ENCODE measurements at regions not wholly inside any gene's neighbourhood (a gene's known extent, or its start where the extent isn't known, plus 50 kb on each side); places are given as distances from the start of the nearest gene placed in this dataset.

DNA sequence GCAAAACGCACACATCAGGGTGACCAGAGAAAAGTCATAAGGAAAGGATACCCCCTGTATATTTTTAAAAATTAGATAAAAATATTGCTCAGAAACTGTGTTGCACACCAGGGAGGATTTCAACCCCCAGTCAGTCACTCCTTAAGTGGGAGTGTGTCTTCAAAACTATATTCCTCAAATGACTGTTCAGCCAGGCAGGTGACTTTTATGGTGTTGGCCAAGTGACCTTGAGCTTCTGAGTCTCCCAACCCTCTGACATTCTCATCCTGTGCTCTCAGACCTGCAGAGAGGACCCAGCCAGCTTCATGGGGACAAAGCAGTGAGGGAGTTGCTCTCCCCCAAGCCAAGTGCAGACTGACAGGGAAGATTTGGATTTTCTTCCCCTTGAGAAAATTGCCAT is 311.9 kb upstream of the JARID2 start:
- no peaks in the 10 kb centered on the region for H3K27me3 ChIP-seq (ENCODE audit: insufficient read depth)
- no peak overlapping the region; the same call in 1 of the 2 replicates for H3K27ac ChIP-seq (ENCODE audit: low read depth)
- peaks cover 9% of the 10 kb centered on the region for H3K4me1 ChIP-seq (ENCODE audit: insufficient read depth)
- TF ChIP-seq NANOG (IDR thresholded peaks at IDR 0.05; ENCODE audit: borderline replicate concordance): no peak
- TF ChIP-seq, protein P1, sequence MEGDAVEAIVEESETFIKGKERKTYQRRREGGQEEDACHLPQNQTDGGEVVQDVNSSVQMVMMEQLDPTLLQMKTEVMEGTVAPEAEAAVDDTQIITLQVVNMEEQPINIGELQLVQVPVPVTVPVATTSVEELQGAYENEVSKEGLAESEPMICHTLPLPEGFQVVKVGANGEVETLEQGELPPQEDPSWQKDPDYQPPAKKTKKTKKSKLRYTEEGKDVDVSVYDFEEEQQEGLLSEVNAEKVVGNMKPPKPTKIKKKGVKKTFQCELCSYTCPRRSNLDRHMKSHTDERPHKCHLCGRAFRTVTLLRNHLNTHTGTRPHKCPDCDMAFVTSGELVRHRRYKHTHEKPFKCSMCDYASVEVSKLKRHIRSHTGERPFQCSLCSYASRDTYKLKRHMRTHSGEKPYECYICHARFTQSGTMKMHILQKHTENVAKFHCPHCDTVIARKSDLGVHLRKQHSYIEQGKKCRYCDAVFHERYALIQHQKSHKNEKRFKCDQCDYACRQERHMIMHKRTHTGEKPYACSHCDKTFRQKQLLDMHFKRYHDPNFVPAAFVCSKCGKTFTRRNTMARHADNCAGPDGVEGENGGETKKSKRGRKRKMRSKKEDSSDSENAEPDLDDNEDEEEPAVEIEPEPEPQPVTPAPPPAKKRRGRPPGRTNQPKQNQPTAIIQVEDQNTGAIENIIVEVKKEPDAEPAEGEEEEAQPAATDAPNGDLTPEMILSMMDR (conservative IDR thresholded peaks at IDR 0.05; ENCODE audit: low read depth in 2 of 2): no peak
- TF ChIP-seq, protein P2, sequence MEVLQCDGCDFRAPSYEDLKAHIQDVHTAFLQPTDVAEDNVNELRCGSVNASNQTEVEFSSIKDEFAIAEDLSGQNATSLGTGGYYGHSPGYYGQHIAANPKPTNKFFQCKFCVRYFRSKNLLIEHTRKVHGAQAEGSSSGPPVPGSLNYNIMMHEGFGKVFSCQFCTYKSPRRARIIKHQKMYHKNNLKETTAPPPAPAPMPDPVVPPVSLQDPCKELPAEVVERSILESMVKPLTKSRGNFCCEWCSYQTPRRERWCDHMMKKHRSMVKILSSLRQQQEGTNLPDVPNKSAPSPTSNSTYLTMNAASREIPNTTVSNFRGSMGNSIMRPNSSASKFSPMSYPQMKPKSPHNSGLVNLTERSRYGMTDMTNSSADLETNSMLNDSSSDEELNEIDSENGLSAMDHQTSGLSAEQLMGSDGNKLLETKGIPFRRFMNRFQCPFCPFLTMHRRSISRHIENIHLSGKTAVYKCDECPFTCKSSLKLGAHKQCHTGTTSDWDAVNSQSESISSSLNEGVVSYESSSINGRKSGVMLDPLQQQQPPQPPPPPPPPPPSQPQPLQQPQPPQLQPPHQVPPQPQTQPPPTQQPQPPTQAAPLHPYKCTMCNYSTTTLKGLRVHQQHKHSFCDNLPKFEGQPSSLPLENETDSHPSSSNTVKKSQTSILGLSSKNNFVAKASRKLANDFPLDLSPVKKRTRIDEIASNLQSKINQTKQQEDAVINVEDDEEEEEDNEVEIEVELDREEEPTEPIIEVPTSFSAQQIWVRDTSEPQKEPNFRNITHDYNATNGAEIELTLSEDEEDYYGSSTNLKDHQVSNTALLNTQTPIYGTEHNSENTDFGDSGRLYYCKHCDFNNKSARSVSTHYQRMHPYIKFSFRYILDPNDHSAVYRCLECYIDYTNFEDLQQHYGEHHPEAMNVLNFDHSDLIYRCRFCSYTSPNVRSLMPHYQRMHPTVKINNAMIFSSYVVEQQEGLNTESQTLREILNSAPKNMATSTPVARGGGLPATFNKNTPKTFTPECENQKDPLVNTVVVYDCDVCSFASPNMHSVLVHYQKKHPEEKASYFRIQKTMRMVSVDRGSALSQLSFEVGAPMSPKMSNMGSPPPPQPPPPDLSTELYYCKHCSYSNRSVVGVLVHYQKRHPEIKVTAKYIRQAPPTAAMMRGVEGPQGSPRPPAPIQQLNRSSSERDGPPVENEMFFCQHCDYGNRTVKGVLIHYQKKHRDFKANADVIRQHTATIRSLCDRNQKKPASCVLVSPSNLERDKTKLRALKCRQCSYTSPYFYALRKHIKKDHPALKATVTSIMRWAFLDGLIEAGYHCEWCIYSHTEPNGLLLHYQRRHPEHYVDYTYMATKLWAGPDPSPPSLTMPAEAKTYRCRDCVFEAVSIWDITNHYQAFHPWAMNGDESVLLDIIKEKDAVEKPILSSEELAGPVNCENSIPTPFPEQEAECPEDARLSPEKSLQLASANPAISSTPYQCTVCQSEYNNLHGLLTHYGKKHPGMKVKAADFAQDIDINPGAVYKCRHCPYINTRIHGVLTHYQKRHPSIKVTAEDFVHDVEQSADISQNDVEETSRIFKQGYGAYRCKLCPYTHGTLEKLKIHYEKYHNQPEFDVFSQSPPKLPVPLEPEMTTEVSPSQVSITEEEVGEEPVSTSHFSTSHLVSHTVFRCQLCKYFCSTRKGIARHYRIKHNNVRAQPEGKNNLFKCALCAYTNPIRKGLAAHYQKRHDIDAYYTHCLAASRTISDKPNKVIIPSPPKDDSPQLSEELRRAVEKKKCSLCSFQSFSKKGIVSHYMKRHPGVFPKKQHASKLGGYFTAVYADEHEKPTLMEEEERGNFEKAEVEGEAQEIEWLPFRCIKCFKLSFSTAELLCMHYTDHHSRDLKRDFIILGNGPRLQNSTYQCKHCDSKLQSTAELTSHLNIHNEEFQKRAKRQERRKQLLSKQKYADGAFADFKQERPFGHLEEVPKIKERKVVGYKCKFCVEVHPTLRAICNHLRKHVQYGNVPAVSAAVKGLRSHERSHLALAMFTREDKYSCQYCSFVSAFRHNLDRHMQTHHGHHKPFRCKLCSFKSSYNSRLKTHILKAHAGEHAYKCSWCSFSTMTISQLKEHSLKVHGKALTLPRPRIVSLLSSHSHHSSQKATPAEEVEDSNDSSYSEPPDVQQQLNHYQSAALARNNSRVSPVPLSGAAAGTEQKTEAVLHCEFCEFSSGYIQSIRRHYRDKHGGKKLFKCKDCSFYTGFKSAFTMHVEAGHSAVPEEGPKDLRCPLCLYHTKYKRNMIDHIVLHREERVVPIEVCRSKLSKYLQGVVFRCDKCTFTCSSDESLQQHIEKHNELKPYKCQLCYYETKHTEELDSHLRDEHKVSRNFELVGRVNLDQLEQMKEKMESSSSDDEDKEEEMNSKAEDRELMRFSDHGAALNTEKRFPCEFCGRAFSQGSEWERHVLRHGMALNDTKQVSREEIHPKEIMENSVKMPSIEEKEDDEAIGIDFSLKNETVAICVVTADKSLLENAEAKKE (CRISPR knock-in tag; IDR thresholded peaks at IDR 0.05): no peak
- TF ChIP-seq EZH2 (IDR thresholded peaks at IDR 0.05; ENCODE audit: low read depth, unreplicated experiment): no peak
- no peak for TF ChIP-seq STAT1 (IDR thresholded peaks at IDR 0.05; ENCODE audit: unreplicated experiment)
- no peak for TF ChIP-seq CREB1 (CRISPR knock-in tag; IDR thresholded peaks at IDR 0.05; ENCODE audit: low read depth)
- no peak for TF ChIP-seq POLR2AphosphoS5 (IDR thresholded peaks at IDR 0.05; ENCODE audit: low read depth)
- TF ChIP-seq EZH2phosphoT487 (IDR thresholded peaks at IDR 0.05; ENCODE audit: unreplicated experiment): no peak
- TF ChIP-seq, protein P3, sequence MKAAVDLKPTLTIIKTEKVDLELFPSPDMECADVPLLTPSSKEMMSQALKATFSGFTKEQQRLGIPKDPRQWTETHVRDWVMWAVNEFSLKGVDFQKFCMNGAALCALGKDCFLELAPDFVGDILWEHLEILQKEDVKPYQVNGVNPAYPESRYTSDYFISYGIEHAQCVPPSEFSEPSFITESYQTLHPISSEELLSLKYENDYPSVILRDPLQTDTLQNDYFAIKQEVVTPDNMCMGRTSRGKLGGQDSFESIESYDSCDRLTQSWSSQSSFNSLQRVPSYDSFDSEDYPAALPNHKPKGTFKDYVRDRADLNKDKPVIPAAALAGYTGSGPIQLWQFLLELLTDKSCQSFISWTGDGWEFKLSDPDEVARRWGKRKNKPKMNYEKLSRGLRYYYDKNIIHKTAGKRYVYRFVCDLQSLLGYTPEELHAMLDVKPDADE (IDR thresholded peaks at IDR 0.05): no peak
- no peak for TF ChIP-seq ZNF331 (CRISPR knock-in tag; IDR thresholded peaks at IDR 0.05; ENCODE audit: low read depth)
- TF ChIP-seq, protein P4, sequence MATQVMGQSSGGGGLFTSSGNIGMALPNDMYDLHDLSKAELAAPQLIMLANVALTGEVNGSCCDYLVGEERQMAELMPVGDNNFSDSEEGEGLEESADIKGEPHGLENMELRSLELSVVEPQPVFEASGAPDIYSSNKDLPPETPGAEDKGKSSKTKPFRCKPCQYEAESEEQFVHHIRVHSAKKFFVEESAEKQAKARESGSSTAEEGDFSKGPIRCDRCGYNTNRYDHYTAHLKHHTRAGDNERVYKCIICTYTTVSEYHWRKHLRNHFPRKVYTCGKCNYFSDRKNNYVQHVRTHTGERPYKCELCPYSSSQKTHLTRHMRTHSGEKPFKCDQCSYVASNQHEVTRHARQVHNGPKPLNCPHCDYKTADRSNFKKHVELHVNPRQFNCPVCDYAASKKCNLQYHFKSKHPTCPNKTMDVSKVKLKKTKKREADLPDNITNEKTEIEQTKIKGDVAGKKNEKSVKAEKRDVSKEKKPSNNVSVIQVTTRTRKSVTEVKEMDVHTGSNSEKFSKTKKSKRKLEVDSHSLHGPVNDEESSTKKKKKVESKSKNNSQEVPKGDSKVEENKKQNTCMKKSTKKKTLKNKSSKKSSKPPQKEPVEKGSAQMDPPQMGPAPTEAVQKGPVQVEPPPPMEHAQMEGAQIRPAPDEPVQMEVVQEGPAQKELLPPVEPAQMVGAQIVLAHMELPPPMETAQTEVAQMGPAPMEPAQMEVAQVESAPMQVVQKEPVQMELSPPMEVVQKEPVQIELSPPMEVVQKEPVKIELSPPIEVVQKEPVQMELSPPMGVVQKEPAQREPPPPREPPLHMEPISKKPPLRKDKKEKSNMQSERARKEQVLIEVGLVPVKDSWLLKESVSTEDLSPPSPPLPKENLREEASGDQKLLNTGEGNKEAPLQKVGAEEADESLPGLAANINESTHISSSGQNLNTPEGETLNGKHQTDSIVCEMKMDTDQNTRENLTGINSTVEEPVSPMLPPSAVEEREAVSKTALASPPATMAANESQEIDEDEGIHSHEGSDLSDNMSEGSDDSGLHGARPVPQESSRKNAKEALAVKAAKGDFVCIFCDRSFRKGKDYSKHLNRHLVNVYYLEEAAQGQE (IDR thresholded peaks at IDR 0.05; ENCODE audit: unreplicated experiment): no peak
- TF ChIP-seq JUNB (IDR thresholded peaks at IDR 0.05; ENCODE audit: unreplicated experiment): no peak
- no peaks in the 10 kb centered on the region for H4K20me1 ChIP-seq (replicated peaks; ENCODE audit: insufficient read depth)
- Mint-ChIP-seq H3K9me3 (no peaks in the 10 kb centered on the region), H3K27ac (no peak overlapping the region), H3K36me3 (ENCODE audit: low read depth) (no peaks in the 10 kb centered on the region), H3K27me3 (ENCODE audit: insufficient read depth, low read depth, poor library complexity) (peaks cover 4% of the 10 kb centered on the region), H3K4me3 (no peak overlapping the region), H3K4me1 (peaks cover 12% of the 10 kb centered on the region)
- no peak overlapping the region for H3K4me3 ChIP-seq
- H3K4me2 ChIP-seq: no peak overlapping the region
- ATAC-seq: no peak
- no peak overlapping the region for H2AFZ ChIP-seq
- 0 out of 2 replicates have a peak, but pooled peaks cover 8% of the 10 kb centered on the region for H3F3A ChIP-seq (replicated peaks; ENCODE audit: low read depth)
- no peak for DNase-seq (ENCODE audit: low spot score)
- 0 out of 2 replicates have a peak, but pooled peaks cover 2% of the 10 kb centered on the region for H3K9me2 ChIP-seq (ENCODE audit: insufficient read depth)
- H3K79me2 ChIP-seq (replicated peaks; ENCODE audit: insufficient read depth): no peaks in the 10 kb centered on the region
- H3K36me3 ChIP-seq (ENCODE audit: insufficient read depth): no peaks in the 10 kb centered on the region
